SJCRH30 (cell line): ENCODE measurements at regions not wholly inside any gene's neighbourhood (a gene's known extent, or its start where the extent isn't known, plus 50 kb on each side); places are given as distances from the start of the nearest gene placed in this dataset.

Source experiments
- DNase-seq, 2 experiments: peaks; one replicate each; pipeline ENCODE4 v3.0.0-alpha.2; 2015 to 2020
- H3K27ac ChIP-seq: fragments of 250-450 bp; sonication (Bioruptor Pico); 2 replicates; pipeline ENCODE4 v1.5.1; 2020; ENCODE audit warnings: mild to moderate bottlenecking, moderate library complexity
- H3K27me3 ChIP-seq: fragments of 250-450 bp; sonication (Bioruptor Pico); 2 replicates; pipeline ENCODE4 v1.5.1; 2020; ENCODE audit warnings: mild to moderate bottlenecking, moderate library complexity
- H3K36me3 ChIP-seq: fragments of 250-450 bp; sonication (Bioruptor Pico); 2 replicates; pipeline ENCODE4 v1.5.1; 2020; ENCODE audit warnings: mild to moderate bottlenecking, moderate library complexity
- H3K4me1 ChIP-seq: fragments of 250-450 bp; sonication (Bioruptor Pico); 2 replicates; pipeline ENCODE4 v1.5.1; 2020; ENCODE audit warnings: mild to moderate bottlenecking, moderate library complexity
- H3K4me3 ChIP-seq: fragments of 250-450 bp; sonication (Bioruptor Pico); 2 replicates; pipeline ENCODE4 v1.5.1; 2020; ENCODE audit warnings: mild to moderate bottlenecking, moderate library complexity
- H3K9me3 ChIP-seq: fragments of 250-450 bp; sonication (Bioruptor Pico); replicated peaks from 2 replicates; pipeline ENCODE4 v1.5.1; 2020; ENCODE audit warnings: mild to moderate bottlenecking, moderate library complexity

GRCh38 chr12:58615047-58615446 lies 305.3 kb downstream of the LRIG3 start:
- no peaks in the 10 kb centered on the region for H3K4me1 ChIP-seq
- no peaks in the 10 kb centered on the region for H3K36me3 ChIP-seq
- H3K27ac ChIP-seq = no peak overlapping the region
- DNase-seq = no peak
- no peaks in the 10 kb centered on the region for H3K27me3 ChIP-seq
- H3K4me3 ChIP-seq = no peak overlapping the region
- no peaks in the 10 kb centered on the region for H3K9me3 ChIP-seq

- no peak overlapping the region for H3K4me3 ChIP-seq
- H3K27me3 ChIP-seq = no peaks in the 10 kb centered on the region
- DNase-seq = no peak
- no peak overlapping the region for H3K27ac ChIP-seq
- H3K4me1 ChIP-seq = no peaks in the 10 kb centered on the region
- no peaks in the 10 kb centered on the region for H3K9me3 ChIP-seq
- H3K36me3 ChIP-seq = no peaks in the 10 kb centered on the region
These were observed 304.7 kb downstream of the LRIG3 start for GRCh38 chr12:58615576-58615975.

- H3K36me3 ChIP-seq = no peaks in the 10 kb centered on the region
- DNase-seq = no peak
- H3K9me3 ChIP-seq = no peaks in the 10 kb centered on the region
- H3K27ac ChIP-seq = no peak overlapping the region
- no peak overlapping the region for H3K4me3 ChIP-seq
- H3K4me1 ChIP-seq = no peaks in the 10 kb centered on the region
- H3K27me3 ChIP-seq = no peaks in the 10 kb centered on the region
These were observed 303.7 kb downstream of the LRIG3 start for GRCh38 chr12:58616618-58617017.

- Histone ChIP-seq H3K9me3 (no peaks in the 10 kb centered on the region), H3K4me3 (no peak overlapping the region), H3K4me1 (no peaks in the 10 kb centered on the region), H3K27me3 (no peaks in the 10 kb centered on the region), H3K36me3 (no peaks in the 10 kb centered on the region), H3K27ac (no peak overlapping the region)
- no peak for DNase-seq
These were observed 299.2 kb downstream of the LRIG3 start for GRCh38 chr12:58621126-58621525.

GRCh38 chr12:58629376-58629775 lies 290.9 kb downstream of the LRIG3 start:
- Histone ChIP-seq H3K4me1 (no peaks in the 10 kb centered on the region; the same call in 1 of the 2 replicates), H3K4me3 (no peak overlapping the region), H3K27me3 (no peaks in the 10 kb centered on the region), H3K36me3 (no peaks in the 10 kb centered on the region), H3K27ac (no peak overlapping the region), H3K9me3 (no peaks in the 10 kb centered on the region)
- no peak for DNase-seq

GRCh38 chr12:58633479-58633878 lies 286.8 kb downstream of the LRIG3 start:
- no peak overlapping the region for H3K27ac ChIP-seq
- no peak overlapping the region for H3K4me3 ChIP-seq
- DNase-seq = no peak
- no peaks in the 10 kb centered on the region for H3K36me3 ChIP-seq
- H3K9me3 ChIP-seq = 0 out of 2 replicates have a peak, but pooled peaks cover 4% of the 10 kb centered on the region
- H3K27me3 ChIP-seq = no peaks in the 10 kb centered on the region
- H3K4me1 ChIP-seq = no peaks in the 10 kb centered on the region

GRCh38 chr12:58639318-58639934 lies 280.9 kb downstream of the LRIG3 start:
- H3K4me3 ChIP-seq = no peak overlapping the region
- H3K36me3 ChIP-seq = no peaks in the 10 kb centered on the region
- no peak overlapping the region for H3K27ac ChIP-seq
- 0 out of 2 replicates have a peak, but pooled peaks cover 4% of the 10 kb centered on the region for H3K9me3 ChIP-seq
- no peaks in the 10 kb centered on the region for H3K27me3 ChIP-seq
- no peaks in the 10 kb centered on the region; the same call in 1 of the 2 replicates for H3K4me1 ChIP-seq
- DNase-seq = no peak

GRCh38 chr12:58640314-58640713 lies 280.0 kb downstream of the LRIG3 start:
- no peaks in the 10 kb centered on the region for H3K27me3 ChIP-seq
- no peak overlapping the region for H3K27ac ChIP-seq

GRCh38 chr12:58645946-58646345 lies 274.4 kb downstream of the LRIG3 start:
- no peak overlapping the region for H3K4me3 ChIP-seq

More at GRCh38 chr12:58640314-58640713, 280.0 kb downstream of the LRIG3 start:
- H3K36me3 ChIP-seq = no peaks in the 10 kb centered on the region
- DNase-seq = no peak
- no peaks in the 10 kb centered on the region; the same call in 1 of the 2 replicates for H3K4me1 ChIP-seq
- H3K9me3 ChIP-seq = 0 out of 2 replicates have a peak, but pooled peaks cover 4% of the 10 kb centered on the region
- no peak overlapping the region for H3K4me3 ChIP-seq

GRCh38 chr12:58647495-58647894 lies 272.8 kb downstream of the LRIG3 start:
- H3K27ac ChIP-seq = no peak overlapping the region
- no peaks in the 10 kb centered on the region for H3K27me3 ChIP-seq
- no peak for DNase-seq
- no peaks in the 10 kb centered on the region for H3K36me3 ChIP-seq
- H3K9me3 ChIP-seq = no peaks in the 10 kb centered on the region
- H3K4me3 ChIP-seq = no peak overlapping the region
- no peaks in the 10 kb centered on the region for H3K4me1 ChIP-seq

More at GRCh38 chr12:58645946-58646345, 274.4 kb downstream of the LRIG3 start:
- Histone ChIP-seq H3K36me3 (no peaks in the 10 kb centered on the region), H3K27me3 (no peaks in the 10 kb centered on the region), H3K27ac (no peak overlapping the region), H3K4me1 (no peaks in the 10 kb centered on the region), H3K9me3 (no peaks in the 10 kb centered on the region)
- DNase-seq = no peak

GRCh38 chr12:58648176-58648575 lies 272.1 kb downstream of the LRIG3 start:
- DNase-seq = no peak
- H3K9me3 ChIP-seq = no peaks in the 10 kb centered on the region
- H3K36me3 ChIP-seq = no peaks in the 10 kb centered on the region
- no peaks in the 10 kb centered on the region for H3K4me1 ChIP-seq
- H3K4me3 ChIP-seq = no peak overlapping the region
- no peaks in the 10 kb centered on the region for H3K27me3 ChIP-seq
- no peak overlapping the region for H3K27ac ChIP-seq

GRCh38 chr12:58651850-58652249 lies 268.5 kb downstream of the LRIG3 start:
- Histone ChIP-seq H3K27me3 (no peaks in the 10 kb centered on the region), H3K4me1 (no peaks in the 10 kb centered on the region), H3K9me3 (0 out of 2 replicates have a peak, but pooled peaks cover 3% of the 10 kb centered on the region), H3K4me3 (no peak overlapping the region), H3K36me3 (no peaks in the 10 kb centered on the region), H3K27ac (no peak overlapping the region)
- no peak for DNase-seq

GRCh38 chr12:58654021-58654420 lies 266.3 kb downstream of the LRIG3 start:
- H3K4me3 ChIP-seq = no peak overlapping the region
- DNase-seq = no peak
- 0 out of 2 replicates have a peak, but pooled peaks cover 3% of the 10 kb centered on the region for H3K9me3 ChIP-seq
- no peaks in the 10 kb centered on the region for H3K36me3 ChIP-seq
- no peak overlapping the region for H3K27ac ChIP-seq
- no peaks in the 10 kb centered on the region for H3K27me3 ChIP-seq
- H3K4me1 ChIP-seq = no peaks in the 10 kb centered on the region

- H3K36me3 ChIP-seq = no peaks in the 10 kb centered on the region
- H3K27me3 ChIP-seq = no peaks in the 10 kb centered on the region
- H3K4me1 ChIP-seq = no peaks in the 10 kb centered on the region
- H3K9me3 ChIP-seq = 0 out of 2 replicates have a peak, but pooled peaks cover 3% of the 10 kb centered on the region
- H3K27ac ChIP-seq = no peak overlapping the region
- DNase-seq = no peak
- H3K4me3 ChIP-seq = no peak overlapping the region
These were observed 264.9 kb downstream of the LRIG3 start for GRCh38 chr12:58655375-58655774.

GRCh38 chr12:58656254-58657009 lies 263.9 kb downstream of the LRIG3 start:
- Histone ChIP-seq H3K9me3 (0 out of 2 replicates have a peak, but pooled peaks cover 3% of the 10 kb centered on the region), H3K27me3 (no peaks in the 10 kb centered on the region), H3K4me1 (no peaks in the 10 kb centered on the region), H3K36me3 (no peaks in the 10 kb centered on the region), H3K4me3 (no peak overlapping the region), H3K27ac (no peak overlapping the region)
- no peak for DNase-seq
